Endodermal cell (in vitro differentiated cells): ENCODE measurements at regions not wholly inside any gene's neighbourhood (a gene's known extent, or its start where the extent isn't known, plus 50 kb on each side); places are given as distances from the start of the nearest gene placed in this dataset.

Experiments used
- DNase-seq: peaks from one replicate; pipeline ENCODE4 v3.0.0-alpha.2; 2017
- H3K27ac ChIP-seq: 2 replicates; pipeline ENCODE4 v1.5.1; 2013; ENCODE audit warnings: mild to moderate bottlenecking, low read depth, low read length, moderate library complexity
- H3K27me3 ChIP-seq: 2 replicates; pipeline ENCODE4 v1.6.1; 2013; ENCODE audit warnings: mild to moderate bottlenecking, low read length, moderate library complexity; ENCODE audit not compliant: insufficient read depth, control insufficient read depth, poor library complexity, severe bottlenecking
- H3K36me3 ChIP-seq: 2 replicates; pipeline ENCODE4 v1.7.0; 2013; ENCODE audit warnings: mild to moderate bottlenecking, low read length, moderate library complexity; ENCODE audit not compliant: control insufficient read depth, insufficient read depth
- H3K4me1 ChIP-seq: one replicate; pipeline ENCODE4 v1.7.0; 2013; ENCODE audit warnings: low read length; ENCODE audit not compliant: control insufficient read depth, insufficient read depth
- H3K4me3 ChIP-seq: 2 replicates; pipeline ENCODE4 v1.5.1; 2013; ENCODE audit warnings: mild to moderate bottlenecking, low read length, moderate library complexity
- H3K9ac ChIP-seq: 2 replicates; pipeline ENCODE4 v1.6.1; 2013; ENCODE audit warnings: mild to moderate bottlenecking, low read length, moderate library complexity; ENCODE audit not compliant: poor library complexity, severe bottlenecking; ENCODE audit errors: extremely low read depth
- H3K9me3 ChIP-seq: 2 replicates; pipeline ENCODE4 v1.6.1; 2013; ENCODE audit warnings: mild to moderate bottlenecking, low read length, moderate library complexity; ENCODE audit not compliant: control insufficient read depth
- H3K27ac Mint-ChIP-seq: 2 replicates; pipeline ENCODE4 v1.8.0; 2020; ENCODE audit warnings: mixed read lengths
- H3K27me3 Mint-ChIP-seq: 2 replicates; pipeline ENCODE4 v1.8.0; 2021; ENCODE audit warnings: mild to moderate bottlenecking, mixed read lengths; ENCODE audit not compliant: insufficient read depth
- H3K36me3 Mint-ChIP-seq: 2 replicates; pipeline ENCODE4 v1.8.0; 2020; ENCODE audit warnings: low read depth, mixed read lengths
- H3K4me1 Mint-ChIP-seq: 2 replicates; pipeline ENCODE4 v1.8.0; 2020; ENCODE audit warnings: mixed read lengths
- H3K4me3 Mint-ChIP-seq: 2 replicates; pipeline ENCODE4 v1.8.0; 2020; ENCODE audit warnings: mild to moderate bottlenecking, moderate library complexity, mixed read lengths
- H3K9me3 Mint-ChIP-seq: 2 replicates; pipeline ENCODE4 v1.8.0; 2020; ENCODE audit warnings: mild to moderate bottlenecking, mixed read lengths
- CTCF ChIP-seq: fragments of 200-600 bp; sonication (generic); conservative IDR thresholded peaks from 2 replicates; pipeline ENCODE4 v1.5.0; 2021; ENCODE audit warnings: antibody characterized with exemption, mild to moderate bottlenecking
- WGBS, 2 experiments: methylation state at CpG; one replicate each; pipeline versions ENCODE4 v1.1.5 to v1.1.7; 2013; ENCODE audit warnings: missing lambda C conversion rate in 2 of 2, mixed read lengths in 1 of 2; ENCODE audit not compliant: insufficient coverage in 1 of 2, insufficient read length in 1 of 2; 5-methylcytosine and 5-hydroxymethylcytosine counted together

- Mint-ChIP-seq H3K36me3 (no peaks in the 10 kb centered on the region), H3K4me1 (no peaks in the 10 kb centered on the region), H3K27me3 (no peaks in the 10 kb centered on the region), H3K4me3 (no peak overlapping the region), H3K9me3 (peaks cover 33% of the 10 kb centered on the region), H3K27ac (no peak overlapping the region)
- no peak overlapping the region for H3K27ac ChIP-seq
- H3K27me3 ChIP-seq = no peaks in the 10 kb centered on the region
- peaks cover 27% of the 10 kb centered on the region for H3K9me3 ChIP-seq
- no peak for DNase-seq
- H3K36me3 ChIP-seq = no peaks in the 10 kb centered on the region
- H3K9ac ChIP-seq = no peak overlapping the region
- no peaks in the 10 kb centered on the region for H3K4me1 ChIP-seq
- TF ChIP-seq CTCF = no peak
- no peak overlapping the region for H3K4me3 ChIP-seq
These were observed 314.5 kb downstream of the CYRIA start for GRCh38 chr2:16351137-16351536.

GRCh38 chr2:16350211-16350610 lies 315.4 kb downstream of the CYRIA start:
- no peak overlapping the region for H3K4me3 Mint-ChIP-seq
- WGBS, 2 experiments = 50 to 59% methylated on average over 2 to 3 of the region's 3 CpGs

GRCh38 chr2:16349811-16350210 lies 315.8 kb downstream of the CYRIA start:
- Mint-ChIP-seq H3K36me3 (no peaks in the 10 kb centered on the region), H3K9me3 (peaks cover 33% of the 10 kb centered on the region), H3K4me1 (no peaks in the 10 kb centered on the region), H3K4me3 (no peak overlapping the region), H3K27ac (no peak overlapping the region), H3K27me3 (peaks cover 4% of the 10 kb centered on the region)
- H3K27ac ChIP-seq = no peak overlapping the region
- DNase-seq = no peak
- no peaks in the 10 kb centered on the region for H3K36me3 ChIP-seq
- TF ChIP-seq CTCF = no peak
- no peak overlapping the region for H3K4me3 ChIP-seq
- H3K4me1 ChIP-seq = no peaks in the 10 kb centered on the region
- H3K9me3 ChIP-seq = peaks cover 27% of the 10 kb centered on the region
- WGBS, 2 experiments = 44% methylated on average over 2 of the region's 2 CpGs
- H3K27me3 ChIP-seq = no peaks in the 10 kb centered on the region
- H3K9ac ChIP-seq = no peak overlapping the region

More at GRCh38 chr2:16350211-16350610, 315.4 kb downstream of the CYRIA start:
- H3K4me1 ChIP-seq = no peaks in the 10 kb centered on the region
- H3K27ac ChIP-seq = no peak overlapping the region
- H3K9ac ChIP-seq = no peak overlapping the region
- no peaks in the 10 kb centered on the region for H3K36me3 Mint-ChIP-seq
- no peak for DNase-seq
- H3K4me3 ChIP-seq = no peak overlapping the region
- peaks cover 33% of the 10 kb centered on the region for H3K9me3 Mint-ChIP-seq
- H3K27ac Mint-ChIP-seq = no peak overlapping the region
- peaks cover 4% of the 10 kb centered on the region for H3K27me3 Mint-ChIP-seq
- TF ChIP-seq CTCF = no peak
- peaks cover 27% of the 10 kb centered on the region for H3K9me3 ChIP-seq
- no peaks in the 10 kb centered on the region for H3K27me3 ChIP-seq
- no peaks in the 10 kb centered on the region for H3K4me1 Mint-ChIP-seq
- no peaks in the 10 kb centered on the region for H3K36me3 ChIP-seq
